ENCODE measurements at regions not wholly inside any gene's neighbourhood (a gene's known extent, or its start where the extent isn't known, plus 50 kb on each side); places are given as distances from the start of the nearest gene placed in this dataset.
A peak's percentile ranks its signal among the peaks of the same experiment; 100 is the strongest.

GRCh38 chr22:22372086-22372485, 127.5 kb downstream of the VPREB1 start (continued):
- 0 out of 2 replicates have a peak, but pooled peaks have one; percentile 18 for TF ChIP-seq GMEB1 (CRISPR knock-in tag; IDR thresholded peaks at IDR 0.05)
- TF ChIP-seq MCM2 (IDR thresholded peaks at IDR 0.05; ENCODE audit: low read depth): no peak
- no peak for TF ChIP-seq CUX1 (CRISPR knock-in tag; IDR thresholded peaks at IDR 0.05)
- no peak for TF ChIP-seq SETDB1 (IDR thresholded peaks at IDR 0.05; ENCODE audit: low read length)
- 0 out of 2 replicates have a peak, but pooled peaks have one; percentile 52 for TF ChIP-seq ZNF165 (CRISPR knock-in tag; IDR thresholded peaks at IDR 0.05; ENCODE audit: borderline replicate concordance)
- TF ChIP-seq ZBTB12 (CRISPR knock-in tag; IDR thresholded peaks at IDR 0.05): peak; percentile 45; the same call in 1 of the 2 replicates
- no peak for TF ChIP-seq ILF3 (IDR thresholded peaks at IDR 0.05; ENCODE audit: borderline replicate concordance)
- no peak for TF ChIP-seq RBM22 (IDR thresholded peaks at IDR 0.05; ENCODE audit: low read depth, low read length, poor library complexity, severe bottlenecking)
- TF ChIP-seq MAFK (IDR thresholded peaks at IDR 0.05; ENCODE audit: low read length): no peak
- no peak for TF ChIP-seq RCOR1 (IDR thresholded peaks at IDR 0.05; ENCODE audit: borderline replicate concordance in 1 of 2, low read depth in 2 of 2, low read length in 2 of 2)
- no peak for TF ChIP-seq KLF6 (CRISPR knock-in tag; IDR thresholded peaks at IDR 0.05; ENCODE audit: borderline replicate concordance)
- 0 out of 2 replicates have a peak, but pooled peaks have one; percentile 34 for TF ChIP-seq NR2F6 (CRISPR knock-in tag; IDR thresholded peaks at IDR 0.05)
- no peak for TF ChIP-seq ZNF609 (CRISPR knock-in tag; IDR thresholded peaks at IDR 0.05; ENCODE audit: borderline replicate concordance)
- no peak for TF ChIP-seq PHB2 (IDR thresholded peaks at IDR 0.05; ENCODE audit: low read depth)
- TF ChIP-seq ZNF263 (CRISPR knock-in tag; IDR thresholded peaks at IDR 0.05; ENCODE audit: borderline replicate concordance): no peak
- no peak for TF ChIP-seq ELF2 (CRISPR knock-in tag; IDR thresholded peaks at IDR 0.05)
